Parathyroid adenoma (tissue), 2 donors: ENCODE measurements at regions not wholly inside any gene's neighbourhood (a gene's known extent, or its start where the extent isn't known, plus 50 kb on each side); places are given as distances from the start of the nearest gene placed in this dataset.

ENCODE experiments used
- H2AFZ ChIP-seq: fragments of 300-600 bp; sonication (generic); one replicate; pipeline ENCODE4 v1.7.0; 2017; ENCODE audit warnings: antibody characterized with exemption, mild to moderate bottlenecking
- H3K27ac ChIP-seq: fragments of 300-600 bp; sonication (generic); one replicate; pipeline ENCODE4 v1.7.0; 2017
- H3K27me3 ChIP-seq: fragments of 300-600 bp; sonication (generic); one replicate; pipeline ENCODE4 v1.7.0; 2017; ENCODE audit warnings: low read length; ENCODE audit not compliant: control insufficient read depth, insufficient read depth
- H3K36me3 ChIP-seq: fragments of 300-600 bp; sonication (generic); one replicate; pipeline ENCODE4 v1.7.0; 2017; ENCODE audit warnings: low read length; ENCODE audit not compliant: control insufficient read depth, insufficient read depth
- H3K4me1 ChIP-seq: fragments of 300-600 bp; sonication (generic); one replicate; pipeline ENCODE4 v1.7.0; 2017; ENCODE audit warnings: control low read depth
- H3K4me2 ChIP-seq: fragments of 300-600 bp; sonication (generic); one replicate; pipeline ENCODE4 v1.7.0; 2017; ENCODE audit warnings: low read length
- H3K4me3 ChIP-seq: fragments of 300-600 bp; sonication (generic); one replicate; pipeline ENCODE4 v1.7.0; 2017; ENCODE audit warnings: low read depth, low read length
- H3K79me2 ChIP-seq: fragments of 300-600 bp; sonication (generic); one replicate; pipeline ENCODE4 v1.7.0; 2017; ENCODE audit warnings: control low read depth
- H3K9ac ChIP-seq: fragments of 300-600 bp; sonication (generic); one replicate; pipeline ENCODE4 v1.7.0; 2017; ENCODE audit warnings: mild to moderate bottlenecking
- H3K9me3 ChIP-seq: fragments of 300-600 bp; sonication (generic); one replicate; pipeline ENCODE4 v1.7.0; 2017; ENCODE audit warnings: low read length; ENCODE audit not compliant: control insufficient read depth
- TF ChIP-seq, protein P1 (sequence below): fragments of 300-600 bp; sonication (generic); IDR thresholded peaks from one replicate; pipeline ENCODE4 v1.7.0; 2017; ENCODE audit warnings: antibody characterized with exemption, mild to moderate bottlenecking
- donor health status: primary hyperparathyroidism.

DNA sequence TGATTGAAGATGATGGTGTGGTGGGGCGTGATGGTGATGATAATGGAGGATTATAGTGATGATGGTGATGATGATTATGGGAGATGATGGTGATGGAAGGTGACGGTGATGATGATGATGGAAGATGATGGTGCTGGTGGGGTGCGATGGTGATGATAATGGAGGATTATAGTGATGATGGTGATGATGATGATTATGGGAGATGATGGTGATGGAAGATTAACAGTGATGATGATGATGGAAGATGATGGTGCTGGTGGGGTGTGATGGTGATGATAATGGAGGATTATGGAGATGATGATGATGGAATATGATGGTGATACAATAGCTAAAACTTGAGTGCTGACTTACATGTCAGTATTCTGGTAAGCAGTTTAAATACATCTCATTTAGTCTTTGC lies 391.0 kb upstream of the EEF2KMT start:
- no peak overlapping the region for H2AFZ ChIP-seq
- TF ChIP-seq, protein P1, sequence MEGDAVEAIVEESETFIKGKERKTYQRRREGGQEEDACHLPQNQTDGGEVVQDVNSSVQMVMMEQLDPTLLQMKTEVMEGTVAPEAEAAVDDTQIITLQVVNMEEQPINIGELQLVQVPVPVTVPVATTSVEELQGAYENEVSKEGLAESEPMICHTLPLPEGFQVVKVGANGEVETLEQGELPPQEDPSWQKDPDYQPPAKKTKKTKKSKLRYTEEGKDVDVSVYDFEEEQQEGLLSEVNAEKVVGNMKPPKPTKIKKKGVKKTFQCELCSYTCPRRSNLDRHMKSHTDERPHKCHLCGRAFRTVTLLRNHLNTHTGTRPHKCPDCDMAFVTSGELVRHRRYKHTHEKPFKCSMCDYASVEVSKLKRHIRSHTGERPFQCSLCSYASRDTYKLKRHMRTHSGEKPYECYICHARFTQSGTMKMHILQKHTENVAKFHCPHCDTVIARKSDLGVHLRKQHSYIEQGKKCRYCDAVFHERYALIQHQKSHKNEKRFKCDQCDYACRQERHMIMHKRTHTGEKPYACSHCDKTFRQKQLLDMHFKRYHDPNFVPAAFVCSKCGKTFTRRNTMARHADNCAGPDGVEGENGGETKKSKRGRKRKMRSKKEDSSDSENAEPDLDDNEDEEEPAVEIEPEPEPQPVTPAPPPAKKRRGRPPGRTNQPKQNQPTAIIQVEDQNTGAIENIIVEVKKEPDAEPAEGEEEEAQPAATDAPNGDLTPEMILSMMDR: no peak
- H3K4me3 ChIP-seq: no peak overlapping the region
- no peak overlapping the region for H3K4me2 ChIP-seq
- H3K9me3 ChIP-seq: no peaks in the 10 kb centered on the region
- no peak overlapping the region for H3K27ac ChIP-seq
- H3K9ac ChIP-seq: no peak overlapping the region
- no peaks in the 10 kb centered on the region for H3K79me2 ChIP-seq
- no peaks in the 10 kb centered on the region for H3K36me3 ChIP-seq
- H3K27me3 ChIP-seq: no peaks in the 10 kb centered on the region
- no peaks in the 10 kb centered on the region for H3K4me1 ChIP-seq

DNA sequence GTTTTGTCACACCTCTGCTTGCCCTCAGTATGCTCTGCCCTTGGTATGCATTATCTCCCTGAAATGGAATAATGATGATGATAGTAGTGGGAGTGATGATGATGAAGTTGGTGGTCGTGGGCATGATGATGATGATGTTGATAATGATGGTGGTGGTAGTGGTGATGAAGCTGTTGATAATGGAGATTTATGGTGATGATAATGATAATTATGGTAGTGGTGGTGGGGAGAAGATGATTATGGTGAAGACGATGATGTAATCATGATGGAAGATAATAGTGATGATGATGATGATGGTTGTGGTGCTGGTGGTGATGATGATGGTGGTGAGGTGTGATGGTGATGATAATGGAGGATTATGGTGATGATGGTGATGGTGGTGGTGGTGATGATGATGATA lies 390.1 kb upstream of the EEF2KMT start:
- Histone ChIP-seq H3K4me1 (no peaks in the 10 kb centered on the region), H3K27me3 (no peaks in the 10 kb centered on the region), H3K79me2 (no peaks in the 10 kb centered on the region), H3K9ac (no peak overlapping the region), H3K27ac (no peak overlapping the region), H3K4me3 (no peak overlapping the region), H3K4me2 (no peak overlapping the region), H3K36me3 (peaks cover 2% of the 10 kb centered on the region), H2AFZ (no peak overlapping the region), H3K9me3 (no peaks in the 10 kb centered on the region)
- TF ChIP-seq, protein P1: no peak

DNA sequence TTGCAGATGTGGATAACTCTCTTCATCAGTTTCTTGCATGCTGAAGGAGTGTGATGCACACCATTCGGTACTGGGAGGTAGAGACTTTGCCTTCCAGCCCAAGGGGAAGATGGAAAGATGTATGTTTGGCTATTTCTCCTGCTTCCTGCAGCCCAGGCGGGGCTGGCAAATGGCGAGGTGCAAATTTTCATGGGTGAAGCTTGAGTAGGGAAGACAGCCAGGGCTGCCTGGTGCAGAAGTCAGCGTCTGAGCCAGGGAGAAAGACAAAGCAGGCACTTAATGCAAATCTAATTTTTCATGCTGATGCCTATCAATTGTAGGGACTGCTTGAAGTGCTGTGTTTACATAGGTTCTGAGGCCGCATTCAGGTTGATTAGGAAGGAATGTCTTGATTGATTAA lies 384.7 kb upstream of the EEF2KMT start:
- peaks cover 2% of the 10 kb centered on the region for H3K36me3 ChIP-seq

DNA sequence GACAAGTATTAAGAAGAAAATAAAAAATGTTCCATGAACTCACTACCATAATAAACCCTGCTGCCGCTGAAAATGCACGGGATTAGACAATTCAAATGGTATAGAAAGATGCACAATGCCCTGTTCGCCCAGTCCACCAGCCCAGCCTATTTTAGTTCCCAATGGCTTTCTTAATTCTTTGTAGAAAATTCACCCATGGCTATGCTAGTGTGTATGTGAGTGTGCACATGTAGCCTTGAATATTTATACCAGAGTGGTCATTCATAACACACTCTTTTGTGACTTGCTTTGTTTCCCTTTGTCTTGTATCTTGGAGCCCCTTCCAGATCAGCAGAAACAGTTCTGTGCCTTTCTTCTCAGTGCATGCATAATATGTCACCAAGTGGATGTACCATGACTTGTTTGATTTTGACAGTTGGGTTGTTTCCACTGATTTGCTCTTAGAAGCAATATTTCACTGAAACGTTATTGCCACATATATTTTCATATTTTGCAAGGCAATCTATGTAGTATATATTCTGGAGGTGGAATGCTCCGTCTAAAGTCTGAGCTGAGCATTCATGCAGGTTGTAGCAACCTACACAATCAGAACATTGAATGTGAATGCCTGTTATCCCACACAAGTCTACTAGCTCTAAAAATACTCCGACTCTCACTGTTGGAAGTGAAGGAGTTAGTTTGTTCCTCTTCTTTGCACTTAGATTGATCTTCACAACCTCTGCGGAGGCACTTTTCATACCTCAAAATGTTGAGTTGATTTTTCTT lies 383.0 kb upstream of the EEF2KMT start:
- no peak overlapping the region for H2AFZ ChIP-seq
- TF ChIP-seq, protein P1: no peak
- H3K9ac ChIP-seq: no peak overlapping the region
- H3K4me1 ChIP-seq: no peaks in the 10 kb centered on the region
- no peak overlapping the region for H3K4me3 ChIP-seq
- H3K27me3 ChIP-seq: no peaks in the 10 kb centered on the region
- no peak overlapping the region for H3K4me2 ChIP-seq
- peaks cover 2% of the 10 kb centered on the region for H3K36me3 ChIP-seq
- no peak overlapping the region for H3K27ac ChIP-seq
- no peaks in the 10 kb centered on the region for H3K9me3 ChIP-seq
- no peaks in the 10 kb centered on the region for H3K79me2 ChIP-seq

More for the DNA sequence above, 384.7 kb upstream of the EEF2KMT start:
- Histone ChIP-seq H3K9ac (no peak overlapping the region), H3K4me3 (no peak overlapping the region), H3K4me2 (no peak overlapping the region), H3K9me3 (no peaks in the 10 kb centered on the region), H3K27ac (no peak overlapping the region), H3K79me2 (no peaks in the 10 kb centered on the region), H3K4me1 (no peaks in the 10 kb centered on the region), H2AFZ (no peak overlapping the region), H3K27me3 (no peaks in the 10 kb centered on the region)
- TF ChIP-seq, protein P1: no peak

DNA sequence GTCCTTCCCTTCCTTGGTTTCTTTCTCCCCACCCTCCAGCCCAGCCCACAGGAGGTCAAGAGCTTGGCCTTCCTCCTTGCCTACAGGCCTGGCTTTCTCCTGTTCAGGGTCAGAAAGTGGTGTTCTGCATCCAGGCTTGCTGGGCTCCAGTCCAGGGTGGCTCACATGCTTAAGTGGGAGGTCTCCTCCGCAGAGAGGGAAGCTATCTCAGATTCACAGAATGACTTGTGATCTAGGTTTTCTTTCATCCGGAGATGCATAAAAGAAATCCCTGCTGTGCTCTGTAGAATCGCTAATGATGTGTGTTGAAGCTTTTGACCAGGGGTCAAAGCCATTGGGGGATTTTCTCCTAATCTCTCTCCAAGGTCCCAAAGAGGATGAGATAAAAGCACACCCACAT lies 382.3 kb upstream of the EEF2KMT start:
- TF ChIP-seq, protein P1: no peak
- H3K4me2 ChIP-seq: no peak overlapping the region
- no peak overlapping the region for H3K9ac ChIP-seq

More for the DNA sequence above, 382.3 kb upstream of the EEF2KMT start:
- H3K4me3 ChIP-seq: no peak overlapping the region
- H2AFZ ChIP-seq: no peak overlapping the region
- no peaks in the 10 kb centered on the region for H3K79me2 ChIP-seq
- H3K4me1 ChIP-seq: no peaks in the 10 kb centered on the region
- H3K36me3 ChIP-seq: peaks cover 2% of the 10 kb centered on the region
- no peak overlapping the region for H3K27ac ChIP-seq
- no peaks in the 10 kb centered on the region for H3K9me3 ChIP-seq
- H3K27me3 ChIP-seq: no peaks in the 10 kb centered on the region
